Ovary (tissue), 7 donors: ENCODE measurements at regions not wholly inside any gene's neighbourhood (a gene's known extent, or its start where the extent isn't known, plus 50 kb on each side); places are given as distances from the start of the nearest gene placed in this dataset.

Experiments
- DNase-seq, 5 donors: peaks; one replicate each; pipeline ENCODE4 v3.0.0-alpha.2; 2019 to 2020
- H3K27ac ChIP-seq, 2 donors: fragments of 200-600 bp; one replicate each; pipeline versions ENCODE4 v1.5.1 to v1.8.0; 2019 to 2022
- H3K27me3 ChIP-seq: fragments of 200-600 bp; one replicate; pipeline ENCODE4 v1.8.0; 2022
- H3K36me3 ChIP-seq: fragments of 200-600 bp; sonication (generic); one replicate; pipeline ENCODE4 v1.5.1; 2019
- H3K4me1 ChIP-seq: one replicate; pipeline ENCODE4 v1.8.1; 2013; ENCODE audit warnings: mild to moderate bottlenecking, moderate library complexity; ENCODE audit not compliant: insufficient read depth
- H3K4me3 ChIP-seq: fragments of 200-600 bp; sonication (generic); one replicate; pipeline ENCODE4 v1.5.1; 2017
- H3K9me3 ChIP-seq, 2 donors: fragments of 200-600 bp in 1 of 2; sonication (generic) in 1 of 2; one replicate each; pipeline versions ENCODE4 v1.5.1 to v1.8.1; 2013 to 2019; ENCODE audit warnings: mild to moderate bottlenecking in 1 of 2, moderate library complexity in 1 of 2
- CTCF ChIP-seq, 3 donors: fragments of 450-650 bp in 2 of 3; fragments of 200-600 bp in 1 of 3; IDR thresholded peaks; one replicate each; pipeline versions ENCODE4 v1.5.1 to v1.8.0; 2016 to 2022; ENCODE audit warnings: antibody characterized with exemption in 3 of 3, mild to moderate bottlenecking in 1 of 3
- EP300 ChIP-seq: sonication (generic); formaldehyde crosslinking; IDR thresholded peaks from one replicate; pipeline ENCODE4 v1.6.1; 2017; ENCODE audit warnings: antibody characterized with exemption
- POLR2A ChIP-seq: fragments of 450-650 bp; IDR thresholded peaks from one replicate; pipeline ENCODE4 v1.6.1; 2017; ENCODE audit warnings: antibody characterized with exemption, mild to moderate bottlenecking, moderate library complexity
- WGBS, 3 donors: extraction: QIAGEN DNeasy Blood & Tissue Kit in 1 of 3; methylation state at CpG; one replicate each; pipeline versions ENCODE4 v1.1.5 to v1.1.7; 2013 to 2017; 5-methylcytosine and 5-hydroxymethylcytosine counted together
- intact Hi-C, 4 donors: fragments of 100-400 bp; cut with DNase I; formaldehyde crosslinking; loops; one replicate each; pipeline versions ENCODE4 v1.11.0 to v1.15.1; 2022 to 2023
- donor health status: DM: no; HTN: no; CAD: no; lungs with moderate emphysema.
- donor health status: DM: no; HTN: no; CAD: no.
- donor health status: Bipolar disorder and iron deficiency.
- donor health status: DM: no; HTN: no; CAD: no.
- donor health status: DM: yes; HTN: yes; CAD: no.

- TF ChIP-seq CTCF (IDR thresholded peaks at IDR 0.05): no peak
- no peaks in the 10 kb centered on the region for H3K9me3 ChIP-seq
- WGBS, 3 donors: 57 to 66% (median 59%) methylated on average over 4 of the region's 4 CpGs
- intact Hi-C loops: no loop called here
- no peak for DNase-seq
- H3K4me3 ChIP-seq: no peak overlapping the region
- no peak overlapping the region for H3K27ac ChIP-seq
- H3K36me3 ChIP-seq: no peaks in the 10 kb centered on the region
- no peaks in the 10 kb centered on the region for H3K4me1 ChIP-seq
- no peaks in the 10 kb centered on the region for H3K27me3 ChIP-seq
These were observed 55.3 kb upstream of the CSF3R start for GRCh38 chr1:36537991-36538390.

GRCh38 chr1:36537190-36537768 is 54.6 kb upstream of the CSF3R start:
- no peaks in the 10 kb centered on the region for H3K9me3 ChIP-seq
- H3K27me3 ChIP-seq: no peaks in the 10 kb centered on the region
- H3K36me3 ChIP-seq: no peaks in the 10 kb centered on the region
- no peaks in the 10 kb centered on the region for H3K4me1 ChIP-seq
- intact Hi-C loops: no loop called here
- H3K4me3 ChIP-seq: no peak overlapping the region
- H3K27ac ChIP-seq: no peak overlapping the region
- TF ChIP-seq POLR2A (no peak), EP300 (no peak), CTCF (IDR thresholded peaks at IDR 0.05) (no peak)
- WGBS, 3 donors: 2 to 24% (median 19%) methylated on average over 2 of the region's 2 CpGs
- DNase-seq: no peak

- TF ChIP-seq EP300 (no peak), POLR2A (no peak), CTCF (IDR thresholded peaks at IDR 0.05) (no peak)
- no peak overlapping the region for H3K4me3 ChIP-seq
- no peak for DNase-seq
- H3K36me3 ChIP-seq: no peaks in the 10 kb centered on the region
- no peaks in the 10 kb centered on the region for H3K27me3 ChIP-seq
- no peaks in the 10 kb centered on the region for H3K4me1 ChIP-seq
- H3K9me3 ChIP-seq: no peaks in the 10 kb centered on the region
- H3K27ac ChIP-seq: no peak overlapping the region
- 56 to 79% (median 57%) methylated on average over 1 of the region's 1 CpG for WGBS, 3 donors
- intact Hi-C loops: no loop called here
These were observed 54.0 kb upstream of the CSF3R start for GRCh38 chr1:36536727-36537126.

GRCh38 chr1:36534711-36535412 is 52.1 kb upstream of the CSF3R start:
- H3K4me3 ChIP-seq: no peak overlapping the region
- no peaks in the 10 kb centered on the region for H3K27me3 ChIP-seq
- TF ChIP-seq POLR2A (no peak), CTCF (IDR thresholded peaks at IDR 0.05) (no peak), EP300 (no peak)
- WGBS, 3 donors: 66 to 81% (median 66%) methylated on average over 12 of the region's 12 CpGs
- no peaks in the 10 kb centered on the region for H3K9me3 ChIP-seq
- H3K27ac ChIP-seq: no peak overlapping the region
- no peaks in the 10 kb centered on the region for H3K4me1 ChIP-seq
- H3K36me3 ChIP-seq: no peaks in the 10 kb centered on the region
- no peak for DNase-seq
- intact Hi-C loops: no loop called here
